Umbilical cord (tissue), 1 donor: ENCODE measurements at regions not wholly inside any gene's neighbourhood (a gene's known extent, or its start where the extent isn't known, plus 50 kb on each side); places are given as distances from the start of the nearest gene placed in this dataset.
"Not testable (repeated sequence)": the region's sequence is repeated elsewhere in the genome, so short reads cannot be mapped to it uniquely, and the experiment has no call there.

ENCODE experiments used
- DNase-seq: peaks from one replicate; pipeline ENCODE4 v3.0.0-alpha.2; 2015; ENCODE audit warnings: low spot score

GRCh38 chr22:27057717-27058116 lies 400.3 kb downstream of the MIAT start:
- DNase-seq = no peak

- DNase-seq = no peak
Observed at GRCh38 chr22:27060190-27060589, 402.8 kb downstream of the MIAT start.

- no peak for DNase-seq
Observed at GRCh38 chr22:27062910-27063309, 405.5 kb downstream of the MIAT start.

GRCh38 chr22:27063406-27063805 lies 406.0 kb downstream of the MIAT start:
- DNase-seq = peak; percentile 21

GRCh38 chr22:27063841-27064240 lies 406.5 kb downstream of the MIAT start:
- DNase-seq = no peak

- DNase-seq = no peak
Observed at GRCh38 chr22:27064386-27064785, 407.0 kb downstream of the MIAT start.

- DNase-seq = no peak
Observed at GRCh38 chr22:27065279-27065678, 407.9 kb downstream of the MIAT start.

- DNase-seq = no peak
Observed at GRCh38 chr22:27066856-27067255, 409.5 kb downstream of the MIAT start.

GRCh38 chr22:27068121-27068520 lies 410.7 kb downstream of the MIAT start:
- no peak for DNase-seq

GRCh38 chr22:27070594-27070993 lies 413.2 kb downstream of the MIAT start:
- DNase-seq = no peak

GRCh38 chr22:27073601-27074425 lies 416.4 kb downstream of the MIAT start:
- DNase-seq = peak; percentile 44

GRCh38 chr22:27075028-27075678 lies 417.8 kb downstream of the MIAT start:
- no peak for DNase-seq

- DNase-seq = no peak
Observed at GRCh38 chr22:27075891-27076290, 418.5 kb downstream of the MIAT start.

GRCh38 chr22:27078064-27078463 lies 420.7 kb downstream of the MIAT start:
- DNase-seq = not testable (repeated sequence)

- DNase-seq = no peak
Observed at GRCh38 chr22:27080036-27080578, 422.7 kb downstream of the MIAT start.

- DNase-seq = no peak
Observed at GRCh38 chr22:27080863-27081262, 423.5 kb downstream of the MIAT start.

- DNase-seq = no peak
Observed at GRCh38 chr22:27083610-27084009, 426.2 kb downstream of the MIAT start.

GRCh38 chr22:27084130-27084529 lies 426.7 kb downstream of the MIAT start:
- no peak for DNase-seq

- DNase-seq = peak; percentile 49
Observed at GRCh38 chr22:27086080-27087044, 429.0 kb downstream of the MIAT start.

GRCh38 chr22:27087051-27087450 lies 429.7 kb downstream of the MIAT start:
- no peak for DNase-seq

GRCh38 chr22:27088026-27088425 lies 430.6 kb downstream of the MIAT start:
- DNase-seq = no peak

GRCh38 chr22:27089264-27089663 lies 431.9 kb downstream of the MIAT start:
- no peak for DNase-seq
